NCI-H2196 treated with DMSO at 0.1 percent for 48 hours (cell line): ENCODE measurements at regions not wholly inside any gene's neighbourhood (a gene's known extent, or its start where the extent isn't known, plus 50 kb on each side); places are given as distances from the start of the nearest gene placed in this dataset.

Source experiments
- DNase-seq: peaks from one replicate; lab custom pipeline; 2025; ENCODE audit not compliant: unreplicated experiment; lab: John Stamatoyannopoulos, UW

DNA sequence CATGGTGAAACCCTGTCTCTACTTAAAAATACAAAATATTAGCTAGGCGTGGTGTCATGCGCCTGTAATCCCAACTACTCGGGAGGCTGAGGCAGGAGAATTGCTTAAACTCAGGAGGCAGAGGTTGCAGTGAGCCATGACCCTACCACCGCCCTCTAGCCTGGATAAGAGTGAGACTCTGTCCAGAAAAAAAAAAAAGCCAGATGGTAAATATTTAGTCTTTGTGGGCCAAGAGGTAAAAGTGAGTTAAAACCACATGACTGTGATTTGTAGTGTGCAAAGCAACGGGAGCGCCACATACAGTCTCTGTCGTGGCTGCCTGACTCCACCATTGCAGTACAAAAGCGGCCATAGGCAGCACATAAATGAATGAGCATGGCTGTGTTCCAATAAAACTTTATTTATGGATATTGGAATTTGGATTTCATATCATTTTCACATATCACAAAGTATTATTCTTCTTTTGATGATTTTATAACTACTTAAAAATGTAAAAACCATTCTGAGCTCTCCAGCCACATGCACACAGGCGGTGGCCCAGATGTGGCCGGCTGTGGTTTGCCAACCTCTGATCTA lies 51.8 kb upstream of the CASZ1 start:
- DNase-seq = no peak

DNA sequence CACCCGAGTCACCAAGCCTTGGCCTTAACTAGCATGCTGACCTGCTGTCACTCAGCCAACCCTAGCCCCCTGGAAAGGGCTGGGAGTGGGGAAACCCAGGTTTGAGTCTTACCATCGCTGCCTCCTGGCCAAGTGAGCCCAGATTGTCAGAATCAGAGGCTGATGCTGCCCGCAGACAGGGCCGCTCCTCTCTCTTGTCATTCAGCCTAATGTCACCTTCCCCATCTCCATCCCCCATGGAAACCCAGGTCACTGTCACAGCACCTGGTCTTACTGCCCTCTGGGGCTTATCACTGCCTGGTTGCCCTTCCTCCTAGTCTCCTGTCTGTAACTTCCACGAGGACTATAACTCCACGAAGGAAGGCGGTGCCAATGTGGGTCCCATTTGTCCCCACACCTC lies 53.6 kb upstream of the CASZ1 start:
- no peak for DNase-seq

DNA sequence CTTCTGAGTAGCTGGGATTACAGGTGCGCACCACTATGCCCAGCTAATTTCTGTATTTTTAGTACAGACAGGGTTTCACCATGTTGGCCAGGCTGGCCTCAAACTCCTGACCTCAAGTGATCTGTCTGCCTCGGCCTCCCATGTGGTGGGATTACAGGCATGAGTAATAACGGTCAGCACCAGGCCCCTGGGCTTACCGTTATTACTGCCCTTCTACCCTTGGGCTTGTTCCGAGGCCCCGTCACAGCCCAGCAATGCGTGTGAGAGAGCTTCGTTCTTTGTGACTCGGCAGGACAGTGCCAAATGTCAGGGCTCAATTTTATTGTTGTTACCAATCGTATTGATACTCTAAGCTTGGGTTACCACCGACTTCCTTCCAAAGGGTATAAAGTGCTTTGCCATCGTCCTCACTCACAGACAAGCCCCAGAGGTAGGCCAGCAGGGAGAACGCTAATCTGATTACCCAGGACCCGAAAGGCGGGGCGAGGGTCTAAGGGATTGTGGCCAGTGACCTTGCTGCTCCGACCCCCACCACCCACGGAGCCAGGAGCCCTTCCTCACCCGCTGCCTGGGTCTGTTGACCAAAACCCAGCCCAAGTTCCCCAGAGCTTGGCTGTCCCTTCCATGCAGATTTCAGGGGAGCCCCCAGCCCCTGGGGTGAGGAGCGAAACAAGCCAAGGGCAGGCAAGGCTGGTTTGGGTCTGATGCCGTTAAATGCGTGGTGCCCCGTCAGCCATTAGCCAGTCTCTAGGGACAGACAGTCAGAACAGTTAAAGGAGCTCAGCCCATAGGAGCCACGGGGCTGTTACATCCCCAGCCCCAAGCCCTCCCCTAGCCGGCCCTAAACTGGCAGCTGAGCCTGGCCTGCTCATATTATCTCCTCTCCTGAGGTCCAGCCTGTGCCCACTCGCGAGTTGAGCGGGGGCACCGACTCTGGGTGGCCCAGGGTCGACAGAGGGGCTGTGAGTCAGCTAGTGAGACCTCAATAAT lies 54.9 kb upstream of the CASZ1 start:
- no peak for DNase-seq

DNA sequence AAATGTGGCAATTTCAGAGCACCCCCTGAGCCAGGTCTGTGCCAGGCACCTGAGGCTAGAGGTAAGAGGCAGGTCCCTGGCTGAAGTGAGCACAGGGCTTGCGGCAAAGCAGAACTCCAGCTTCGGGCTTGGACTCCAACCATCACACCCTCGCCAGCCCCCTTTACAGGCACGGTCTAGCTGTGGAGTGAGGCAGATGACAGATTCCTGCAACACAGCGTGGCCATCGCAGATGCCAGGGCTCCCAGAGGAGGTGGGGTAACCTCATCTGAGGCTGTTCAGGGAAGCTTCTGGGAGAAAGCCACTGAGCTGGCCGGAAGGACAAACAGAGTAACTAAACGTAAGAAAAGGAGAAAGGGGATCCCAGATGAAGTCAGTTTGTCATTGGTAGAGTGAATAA lies 55.6 kb upstream of the CASZ1 start:
- DNase-seq = no peak

DNA sequence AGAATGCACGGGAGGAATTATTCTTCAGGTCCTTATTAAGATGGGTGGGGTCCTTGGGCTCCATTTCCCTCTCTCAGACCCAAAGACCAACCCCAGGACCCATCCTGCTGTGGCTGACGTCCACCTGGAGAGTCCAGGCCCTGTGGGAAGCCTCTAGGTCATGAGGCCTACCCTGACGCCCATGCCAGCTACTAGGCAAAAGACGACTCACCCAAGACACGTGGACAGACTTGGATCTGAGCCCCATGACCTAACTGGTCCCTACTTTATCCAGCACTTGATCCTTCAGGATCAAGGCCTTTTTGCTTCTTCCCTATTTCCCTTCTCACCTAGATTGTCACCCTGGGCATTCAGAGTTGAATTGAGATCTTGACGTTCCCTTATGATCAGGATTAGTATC lies 56.0 kb upstream of the CASZ1 start:
- no peak for DNase-seq

DNA sequence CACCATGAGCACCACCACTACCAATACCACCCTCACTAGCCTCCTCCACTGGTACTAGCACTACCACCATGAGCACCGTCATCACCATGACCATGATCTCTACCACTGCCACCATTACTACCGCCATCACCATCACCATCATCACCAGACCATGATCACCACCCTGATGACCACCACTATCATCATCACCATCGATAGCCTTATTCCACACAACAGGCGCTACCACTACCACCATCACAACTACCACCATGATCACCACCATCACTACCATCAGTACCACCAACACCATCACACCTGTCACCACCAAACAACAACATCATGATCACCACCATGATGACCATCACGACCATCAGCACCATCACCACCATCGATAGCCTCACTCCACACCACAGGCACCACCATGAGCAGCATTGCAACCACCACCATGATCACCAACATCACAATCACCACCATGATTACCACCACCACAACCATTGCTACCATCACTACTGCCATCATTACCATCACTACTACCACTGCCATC lies 56.6 kb upstream of the CASZ1 start:
- DNase-seq = no peak

DNA sequence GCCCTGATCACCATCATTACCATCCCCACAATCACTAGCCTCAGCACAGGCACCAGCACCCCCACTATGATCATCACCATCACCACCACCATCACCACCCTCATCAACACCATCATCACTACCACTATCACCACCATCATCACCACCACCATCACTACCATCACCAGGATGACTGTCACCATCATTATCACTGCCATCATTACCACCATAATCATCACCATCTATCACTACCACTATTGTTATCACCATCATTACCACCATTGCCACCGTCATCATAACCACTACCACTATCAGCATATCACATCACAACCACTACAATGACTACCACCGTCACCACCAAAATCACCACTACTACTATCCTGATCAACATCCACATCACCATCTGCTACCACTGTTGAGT lies 57.3 kb upstream of the CASZ1 start:
- DNase-seq = no peak

DNA sequence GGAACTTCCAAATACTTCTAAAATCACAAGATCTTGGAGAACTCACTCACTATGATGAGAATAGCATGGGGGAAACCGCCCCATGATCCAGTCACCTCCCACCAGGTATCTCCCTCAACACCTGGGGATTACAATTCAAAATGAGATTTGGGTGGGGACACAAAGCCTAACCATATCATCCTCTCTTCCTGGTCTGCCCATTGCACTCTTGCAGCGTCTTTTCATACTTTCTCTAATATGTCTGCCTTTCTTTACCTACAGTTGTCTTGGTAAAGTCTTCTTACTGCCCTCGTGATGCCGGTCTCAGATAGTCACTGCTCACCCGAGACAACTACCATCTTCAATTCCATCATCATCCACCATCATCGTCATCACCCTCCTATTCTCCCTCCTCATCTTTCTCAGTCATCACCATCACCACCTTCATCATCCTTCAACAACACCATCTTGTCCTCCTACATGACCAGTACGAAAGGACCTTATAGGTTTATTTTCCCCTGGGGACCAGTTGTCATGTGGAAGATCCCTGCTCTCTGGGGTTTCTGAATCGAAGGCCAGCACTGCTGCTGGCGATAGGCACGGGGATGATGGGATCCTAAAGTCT lies 58.5 kb upstream of the CASZ1 start:
- DNase-seq = no peak

DNA sequence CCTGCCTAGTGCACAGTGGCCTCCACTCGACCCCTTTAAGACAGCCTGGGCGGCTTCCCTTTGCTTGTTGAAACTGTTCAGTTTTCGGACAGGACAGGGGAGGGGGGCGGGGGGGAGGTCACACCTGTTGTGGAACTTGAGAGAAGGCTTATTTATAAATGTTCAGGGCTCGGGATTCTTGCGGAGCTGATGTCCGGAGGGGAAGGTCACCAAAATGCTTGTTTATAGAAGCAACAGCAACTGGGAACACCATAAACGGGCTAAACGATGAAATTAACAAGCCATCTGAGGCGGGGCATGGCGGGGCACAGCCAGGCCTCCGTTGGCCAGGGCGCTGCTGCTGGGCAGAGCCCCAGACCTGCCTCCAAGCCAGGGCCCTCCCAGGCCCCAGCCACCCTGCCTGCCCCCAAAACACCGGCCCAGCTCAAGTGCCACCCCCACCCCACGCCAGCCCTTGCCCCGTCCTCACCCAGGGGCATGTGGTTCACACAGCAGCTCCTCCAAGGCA lies 59.8 kb upstream of the CASZ1 start:
- DNase-seq = no peak

DNA sequence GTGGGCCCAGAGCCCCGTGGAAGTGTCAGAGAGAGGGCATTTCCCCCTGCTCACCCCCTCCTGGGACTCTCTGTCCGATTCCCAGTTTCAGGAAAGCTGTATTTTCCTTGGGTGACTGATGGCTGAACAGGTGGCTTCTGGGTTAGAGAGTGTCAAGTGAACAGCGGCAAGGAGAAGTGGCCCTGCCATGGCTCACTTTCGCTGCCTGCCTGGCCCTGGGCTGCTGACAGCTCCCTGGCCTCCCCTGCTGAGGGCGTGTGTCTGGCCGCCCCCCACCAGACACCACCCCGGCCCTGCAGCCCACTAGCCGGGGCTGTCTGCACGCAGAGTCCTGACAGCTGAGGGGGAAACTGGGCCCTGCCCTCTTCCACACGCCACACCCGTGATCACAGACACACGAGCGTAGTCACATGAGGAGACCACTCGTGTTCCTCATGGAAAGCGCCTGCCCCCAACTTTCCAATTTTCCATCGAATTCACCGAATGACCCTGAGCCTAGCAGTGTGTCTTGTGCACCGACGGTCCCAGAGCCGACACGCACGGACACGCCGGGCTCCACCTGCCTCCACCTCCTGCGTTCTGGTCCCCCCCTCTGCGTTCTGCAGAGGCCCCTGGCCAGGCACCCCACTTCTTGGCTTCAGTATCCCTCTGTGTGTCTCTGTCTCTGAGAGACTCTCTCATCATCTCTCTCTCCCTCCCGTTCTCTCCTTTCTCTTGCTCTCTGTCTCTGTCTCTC lies 60.6 kb upstream of the CASZ1 start:
- no peak for DNase-seq

DNA sequence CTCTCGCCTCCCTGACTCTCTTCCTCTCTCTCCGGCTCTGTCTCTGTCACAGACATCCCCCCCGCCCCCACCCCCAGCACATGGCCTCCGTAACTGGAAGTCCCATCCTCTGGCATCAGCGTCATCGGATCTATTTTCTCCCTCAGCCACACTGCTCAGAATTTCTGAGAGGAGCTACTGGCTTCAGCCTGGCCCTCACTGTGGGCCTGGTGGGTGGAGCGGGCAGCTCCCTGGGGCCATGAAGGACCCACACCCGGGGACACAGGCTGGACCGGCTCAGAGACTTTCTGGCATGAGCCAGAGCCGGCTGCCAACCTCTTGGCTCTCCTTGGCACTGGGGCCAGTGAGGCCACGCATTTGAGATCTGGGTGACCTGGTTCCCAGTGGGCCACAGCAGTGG lies 61.2 kb upstream of the CASZ1 start:
- no peak for DNase-seq

DNA sequence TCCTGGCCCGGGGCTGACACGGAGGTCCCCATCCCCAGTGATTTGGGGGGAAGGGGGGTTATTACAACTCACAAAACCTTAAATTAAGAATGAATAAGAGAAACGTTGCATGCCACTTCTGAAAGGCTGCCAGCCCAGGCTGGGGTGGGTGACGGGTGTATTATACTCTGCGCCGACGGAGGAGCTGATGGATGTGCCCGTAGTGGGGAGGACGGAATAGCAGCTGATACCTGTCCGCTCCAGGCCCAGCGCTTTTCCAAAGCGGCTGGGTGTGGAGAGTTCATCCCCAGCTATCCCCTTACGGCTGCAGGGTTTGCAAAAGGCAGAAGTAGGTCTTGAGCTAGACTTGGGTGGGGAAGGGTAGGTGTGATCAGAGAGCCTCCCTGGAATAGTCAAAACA lies 63.8 kb upstream of the CASZ1 start:
- DNase-seq = no peak

DNA sequence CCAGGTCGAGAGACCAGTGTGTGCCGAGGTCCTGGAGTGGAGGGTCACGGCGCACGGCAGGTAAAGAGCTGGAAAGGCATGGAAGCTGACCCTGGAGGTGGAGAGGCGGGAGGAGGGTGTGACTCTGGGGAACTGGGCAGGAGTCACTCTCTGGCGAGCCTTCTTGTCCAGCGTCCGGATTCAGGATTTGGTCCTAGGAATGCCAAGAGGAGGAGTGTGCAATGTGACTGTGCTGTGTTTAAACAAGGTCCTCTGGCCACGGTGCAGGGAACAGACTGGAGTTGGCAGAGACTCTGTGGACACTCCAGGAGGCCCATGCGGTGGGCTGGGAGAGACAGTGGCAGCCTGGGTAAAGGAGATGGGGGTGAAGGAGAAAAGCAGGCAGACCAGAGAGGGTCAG lies 64.2 kb upstream of the CASZ1 start:
- DNase-seq = no peak

DNA sequence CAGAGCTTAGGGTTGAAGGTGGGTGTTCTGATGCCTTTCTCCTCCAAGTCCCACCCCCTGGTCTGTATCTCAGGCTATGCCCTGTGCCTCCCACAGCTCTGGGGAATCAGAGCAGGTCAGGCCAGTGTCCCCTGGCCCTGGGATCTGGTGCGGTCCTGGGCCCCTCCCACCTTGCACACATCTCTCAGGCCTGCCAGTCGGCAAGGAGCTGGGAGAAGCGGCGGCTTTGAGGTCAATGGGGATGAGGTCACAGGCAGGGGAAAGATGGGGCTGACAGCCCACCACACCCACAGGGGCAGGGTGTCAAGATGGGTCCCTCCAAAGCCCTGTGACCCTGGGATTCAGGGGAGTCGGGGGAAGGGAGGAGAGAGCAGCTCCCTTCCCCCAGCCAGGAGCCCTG lies 65.4 kb upstream of the CASZ1 start:
- no peak for DNase-seq

DNA sequence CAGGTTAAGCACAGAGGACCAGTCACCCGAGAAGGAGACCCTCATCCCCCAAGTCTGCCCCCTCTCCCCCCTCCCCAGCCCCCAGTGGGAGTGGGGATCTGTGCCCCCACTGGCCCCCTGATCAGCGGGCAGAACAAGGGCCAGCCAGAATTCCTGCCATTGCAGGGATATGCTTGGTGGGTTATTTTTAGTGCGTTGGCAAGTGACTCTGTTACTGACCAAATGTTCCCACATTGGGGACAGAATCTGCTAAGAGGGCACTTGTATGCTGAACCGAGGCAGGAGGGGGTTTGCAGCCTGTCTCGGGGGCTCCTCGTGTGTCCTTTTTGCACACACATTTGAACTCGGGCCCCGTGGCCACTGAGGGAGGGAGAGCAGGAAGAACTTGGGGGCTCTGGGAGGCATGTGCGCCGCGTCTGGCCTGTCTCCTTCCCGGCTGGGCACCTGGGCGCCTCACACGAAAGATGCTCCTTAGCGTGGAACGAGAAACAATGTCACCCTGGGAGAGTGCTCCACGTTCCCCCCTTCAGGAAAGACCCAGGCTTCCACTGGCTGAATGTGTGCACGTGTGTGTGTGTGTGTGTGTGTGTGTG lies 66.4 kb upstream of the CASZ1 start:
- DNase-seq = no peak

DNA sequence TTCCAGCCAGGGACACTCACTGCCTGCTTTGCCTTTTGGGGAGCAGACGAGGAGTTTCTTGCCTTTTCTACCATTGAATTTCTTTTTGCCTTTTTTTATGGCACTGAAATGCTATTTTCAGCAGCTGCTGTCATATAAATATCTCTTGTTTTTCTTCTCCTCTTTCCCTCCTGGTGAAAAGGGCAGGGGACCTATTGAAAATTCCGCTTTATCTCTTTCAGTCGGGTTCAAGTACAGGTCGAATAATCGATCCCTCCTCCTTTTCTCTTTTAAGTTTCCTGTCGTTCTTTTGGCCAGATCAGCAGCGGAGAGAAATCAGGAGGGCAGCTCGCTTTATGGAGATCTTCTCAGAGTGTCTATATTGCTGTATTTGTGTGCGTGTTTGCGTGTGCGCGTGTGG lies 67.4 kb upstream of the CASZ1 start:
- DNase-seq = no peak

DNA sequence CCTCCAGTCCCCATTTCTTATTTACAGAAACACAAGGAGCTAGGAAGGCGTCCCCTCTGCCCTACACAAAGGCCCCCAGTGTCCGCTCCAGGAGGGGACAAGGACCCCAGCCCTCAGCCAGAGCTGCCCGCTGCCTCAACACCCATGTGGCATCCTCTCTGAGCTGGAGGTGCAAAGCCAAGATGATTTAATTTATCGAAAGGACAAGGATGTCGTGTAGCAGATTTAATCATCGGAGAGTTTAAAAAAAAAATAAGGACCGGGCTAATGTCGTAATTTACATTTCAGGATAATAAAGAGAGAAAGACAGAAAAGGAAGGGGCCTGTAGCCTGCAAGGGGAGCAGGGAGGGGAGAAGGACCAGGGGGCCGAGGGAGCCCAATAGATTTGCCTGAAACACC lies 68.3 kb upstream of the CASZ1 start:
- no peak for DNase-seq

DNA sequence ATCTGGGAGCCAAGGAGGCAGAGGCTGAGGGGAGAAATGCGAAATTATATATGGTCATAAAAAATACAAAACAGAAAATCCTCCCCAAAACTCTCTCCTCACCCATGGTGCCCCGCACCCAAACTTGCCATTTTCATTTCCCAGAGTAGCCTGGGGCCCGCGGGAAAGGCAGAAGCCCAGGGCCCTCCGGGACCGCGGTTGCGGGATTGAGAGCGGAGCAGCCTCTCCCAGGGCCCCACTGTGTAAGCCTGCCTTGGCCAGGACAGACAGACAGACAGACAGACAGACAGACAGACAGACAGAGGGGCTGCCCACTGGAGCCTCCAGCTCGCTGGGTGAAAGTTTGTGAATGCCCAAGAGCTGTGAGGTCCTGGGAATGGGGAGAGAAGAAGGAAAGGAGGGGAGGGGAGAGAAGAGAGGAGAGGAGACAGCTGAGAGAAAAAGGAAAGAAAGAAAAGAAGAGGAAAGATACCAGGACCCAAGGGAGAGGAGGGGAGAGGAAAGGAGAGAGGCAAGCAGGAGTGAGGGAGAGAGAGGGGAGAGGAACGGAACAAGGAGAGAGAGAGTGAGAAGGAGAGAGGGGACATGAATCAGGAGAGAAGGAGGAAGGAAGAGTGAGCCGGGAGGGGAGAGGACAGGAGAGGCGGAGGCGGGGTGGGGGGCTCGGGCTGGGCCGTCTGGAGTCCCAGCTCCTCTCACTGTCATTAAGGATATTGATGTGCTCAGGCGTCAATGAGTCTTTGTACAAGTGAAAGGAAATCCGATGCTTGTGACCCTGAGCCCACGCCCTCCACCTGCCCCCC lies 69.3 kb upstream of the CASZ1 start:
- DNase-seq = no peak

DNA sequence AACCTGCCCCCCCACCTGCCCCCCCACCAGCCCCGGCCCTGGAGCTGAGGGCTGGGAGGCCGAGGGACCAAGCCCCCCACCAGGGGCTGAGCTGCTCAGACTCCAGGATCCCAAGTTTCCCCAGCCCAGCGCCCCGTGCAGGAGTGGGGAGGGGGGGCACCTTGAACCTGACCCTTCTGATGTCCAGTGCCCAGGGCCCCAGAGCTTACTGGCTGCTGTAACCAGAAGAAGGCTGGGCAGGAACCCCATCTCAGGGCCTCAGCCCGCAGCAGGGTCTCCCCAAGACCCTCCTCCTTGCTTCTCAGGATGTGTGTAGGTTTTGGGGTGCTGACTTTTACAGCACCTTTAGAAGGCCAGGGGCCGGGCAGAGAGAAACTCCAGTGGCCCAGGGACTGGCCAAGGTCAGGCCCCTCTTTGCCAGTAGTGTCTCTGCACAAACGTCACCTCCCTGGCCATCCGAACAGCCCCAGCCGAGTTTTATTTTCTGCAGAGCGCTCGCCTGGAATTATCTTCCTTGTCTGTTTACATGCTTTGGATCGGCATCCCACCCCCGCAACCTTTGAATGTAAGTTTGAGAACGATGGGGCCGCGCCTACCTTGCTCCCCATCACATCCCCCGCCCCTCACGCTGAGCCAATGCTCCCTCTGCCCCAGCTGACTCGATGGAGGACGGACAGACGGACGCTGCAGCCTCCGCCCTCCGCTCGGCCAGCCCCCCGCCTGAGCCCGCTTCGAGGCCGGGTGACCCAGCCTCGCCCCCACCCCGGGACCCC lies 70.1 kb upstream of the CASZ1 start:
- peak; percentile 42 for DNase-seq
